ENCODE measurements at regions not wholly inside any gene's neighbourhood (a gene's known extent, or its start where the extent isn't known, plus 50 kb on each side); places are given as distances from the start of the nearest gene placed in this dataset.
"Not testable (repeated sequence)": the region's sequence is repeated elsewhere in the genome, so short reads cannot be mapped to it uniquely, and the experiment has no call there.

- ChIA-PET RAD21 (ENCODE audit: unreplicated experiment) (no interaction called here), CTCF (no interaction called here), POLR2A (interaction anchor here (0.6 kb wide), 1 partner anchor 888 kb away, joined by 4 read pairs; no protein-coding TSS in a partner anchor), SMC1A (ENCODE audit: uncharacterized antibody, unreplicated experiment) (no interaction called here)
- FAIRE-seq (no peak), DNase-seq (ENCODE audit: low read depth, low spot score) (no peak), ATAC-seq (no peak)
- Histone ChIP-seq H3K27me3 (replicated peaks in 1 of 2; ENCODE audit: control insufficient read depth in 2 of 2, insufficient read depth in 2 of 2, low read length in 1 of 2) (no peaks in the 10 kb centered on the region), H3K4me1 (ENCODE audit: control insufficient read depth, insufficient read depth, low read length) (no peaks in the 10 kb centered on the region), H3K9ac (ENCODE audit: control insufficient read depth, insufficient read depth, low read length) (no peak overlapping the region), H2AFZ (ENCODE audit: control insufficient read depth, low read depth, low read length) (no peak overlapping the region), H4K20me1 (ENCODE audit: control insufficient read depth, insufficient read depth) (no peaks in the 10 kb centered on the region), H3K79me2 (ENCODE audit: control insufficient read depth, insufficient read depth, low read length) (no peaks in the 10 kb centered on the region), H3K9me3 (replicated peaks; ENCODE audit: control insufficient read depth, insufficient read depth, low read length) (no peaks in the 10 kb centered on the region), H3K27ac (ENCODE audit: control insufficient read depth, insufficient read depth) (no peak overlapping the region), H3K4me3 (no peak overlapping the region), H3K36me3 (ENCODE audit: control insufficient read depth in 2 of 2, insufficient read depth in 2 of 2, low read length in 1 of 2) (no peaks in the 10 kb centered on the region), H3K4me2 (ENCODE audit: control insufficient read depth, insufficient read depth) (no peak overlapping the region)
- TF ChIP-seq NFXL1 (IDR thresholded peaks at IDR 0.05; ENCODE audit: borderline replicate concordance): no peak
- no peak for TF ChIP-seq CHD4 (IDR thresholded peaks at IDR 0.05)
- no peak for TF ChIP-seq MTA3 (IDR thresholded peaks at IDR 0.05; ENCODE audit: borderline replicate concordance, low read length)
- no peak for TF ChIP-seq PAX8 (IDR thresholded peaks at IDR 0.05)
- no peak for TF ChIP-seq WRNIP1 (IDR thresholded peaks at IDR 0.05; ENCODE audit: borderline replicate concordance, low read depth, low read length)
- TF ChIP-seq ASH2L (IDR thresholded peaks at IDR 0.05; ENCODE audit: borderline replicate concordance, low read depth): no peak
- in situ Hi-C loops (cut with MboI): no loop called here
- WGBS (ENCODE audit: insufficient coverage, insufficient replicate concordance, low lambda C conversion rate, missing lambda C conversion rate): 16% methylated on average over 2 of the region's 2 CpGs
- intact Hi-C loops (cut with micrococcal nuclease; ENCODE audit: unreplicated experiment): no loop called here
- no TSS peak for BruUV-seq (replicated peaks)
Observed at GRCh38 chr4:57719456-57719855, 609.3 kb upstream of the IGFBP7 start.

GRCh38 chr4:57714313-57714712, 604.1 kb upstream of the IGFBP7 start:
- H3K9ac ChIP-seq (ENCODE audit: control insufficient read depth, insufficient read depth, low read length); H3K27me3 ChIP-seq (replicated peaks in 1 of 2; ENCODE audit: control insufficient read depth in 2 of 2, insufficient read depth in 2 of 2, low read length in 1 of 2); H3K36me3 ChIP-seq (ENCODE audit: control insufficient read depth in 2 of 2, insufficient read depth in 2 of 2, low read length in 1 of 2); intact Hi-C loops (cut with micrococcal nuclease; ENCODE audit: unreplicated experiment); in situ Hi-C loops (cut with MboI); SMC1A ChIA-PET (ENCODE audit: uncharacterized antibody, unreplicated experiment); H3K4me1 ChIP-seq (ENCODE audit: control insufficient read depth, insufficient read depth, low read length); H3K79me2 ChIP-seq (ENCODE audit: control insufficient read depth, insufficient read depth, low read length); H3K4me3 ChIP-seq; POLR2A ChIA-PET; H3K9me3 ChIP-seq (replicated peaks; ENCODE audit: control insufficient read depth, insufficient read depth, low read length); DNase-seq (ENCODE audit: low read depth, low spot score); RAD21 ChIA-PET (ENCODE audit: unreplicated experiment); H3K27ac ChIP-seq (ENCODE audit: control insufficient read depth, insufficient read depth); H3K4me2 ChIP-seq (ENCODE audit: control insufficient read depth, insufficient read depth); H2AFZ ChIP-seq (ENCODE audit: control insufficient read depth, low read depth, low read length); FAIRE-seq; H4K20me1 ChIP-seq (ENCODE audit: control insufficient read depth, insufficient read depth); CTCF ChIA-PET; ATAC-seq; BruUV-seq (replicated peaks): not testable (repeated sequence)
- WGBS (ENCODE audit: insufficient coverage, insufficient replicate concordance, low lambda C conversion rate, missing lambda C conversion rate): 20% methylated on average over 10 of the region's 10 CpGs

Data from GM12878 (cell line).